DMS 273 (cell line): ENCODE measurements at regions not wholly inside any gene's neighbourhood (a gene's known extent, or its start where the extent isn't known, plus 50 kb on each side); places are given as distances from the start of the nearest gene placed in this dataset.

Source experiments
- DNase-seq: peaks from one replicate; lab custom pipeline; 2025; ENCODE audit not compliant: unreplicated experiment; lab: John Stamatoyannopoulos, UW

GRCh38 chr7:84684836-84685480 is 490.4 kb upstream of the SEMA3A start:
- no peak for DNase-seq

DNA sequence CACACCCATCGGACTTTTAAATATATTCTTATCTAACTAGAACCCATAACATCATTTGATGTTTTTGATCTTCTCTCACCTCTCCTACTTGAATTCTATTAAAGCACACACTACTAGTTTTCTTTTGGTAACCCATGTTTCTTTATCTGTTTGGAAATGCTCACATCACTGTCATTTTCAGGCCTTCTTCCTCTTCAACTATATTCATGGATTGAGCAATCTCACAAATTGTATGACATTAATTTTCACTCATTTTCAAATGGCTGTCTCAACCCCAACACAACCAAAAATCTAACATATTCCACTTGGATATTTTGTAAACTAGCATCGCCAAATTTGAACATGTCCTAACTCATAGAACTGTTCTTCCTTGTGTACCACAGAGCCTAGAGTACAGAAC is 488.0 kb upstream of the SEMA3A start:
- DNase-seq = no peak

DNA sequence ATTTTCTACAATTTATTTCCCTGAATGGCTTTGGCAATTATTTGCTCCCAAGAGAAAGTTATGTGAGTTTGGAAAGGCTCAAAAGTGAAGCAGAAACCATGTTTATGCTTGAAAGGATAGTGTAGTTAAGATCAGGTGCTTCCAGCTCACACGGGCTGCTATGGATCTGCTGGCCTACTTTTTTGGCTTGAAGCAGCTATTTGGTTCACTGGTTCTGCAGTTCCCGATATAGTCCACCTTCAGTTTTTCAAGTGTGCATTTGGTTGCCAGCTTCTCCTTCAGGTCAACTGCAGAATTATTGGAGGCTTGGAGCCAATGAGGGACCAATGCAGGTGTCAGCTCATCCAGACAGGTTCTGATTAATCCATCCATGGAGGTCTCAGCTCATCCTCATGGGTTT is 484.3 kb upstream of the SEMA3A start:
- DNase-seq = no peak

GRCh38 chr7:84677117-84677732 is 482.6 kb upstream of the SEMA3A start:
- DNase-seq = no peak

GRCh38 chr7:84675633-84676034 is 481.0 kb upstream of the SEMA3A start:
- DNase-seq = no peak

- peak; percentile 11 for DNase-seq
Measured at GRCh38 chr7:84674236-84674913, 479.8 kb upstream of the SEMA3A start.

- DNase-seq = no peak
Measured at GRCh38 chr7:84669177-84669732, 474.7 kb upstream of the SEMA3A start.

DNA sequence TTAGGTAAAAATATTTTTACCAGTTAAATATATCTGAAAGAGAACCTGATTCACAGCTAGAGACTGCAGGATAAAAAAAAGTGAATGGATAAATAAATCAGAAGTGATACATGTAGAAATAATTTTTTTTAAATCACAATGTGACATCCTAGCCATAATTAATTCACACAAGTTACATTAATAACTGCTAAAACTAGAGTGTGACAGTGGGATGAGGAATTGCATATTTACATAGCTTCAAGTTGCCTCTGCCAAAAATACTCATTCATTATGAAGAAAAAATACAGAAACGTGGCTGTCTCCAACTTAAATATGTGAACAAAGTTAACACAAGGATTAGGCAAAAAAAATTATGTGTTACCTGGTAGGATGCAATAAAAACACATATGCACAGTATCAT is 473.5 kb upstream of the SEMA3A start:
- no peak for DNase-seq

- DNase-seq = no peak
Measured at GRCh38 chr7:84666651-84667050, 472.1 kb upstream of the SEMA3A start.

- DNase-seq = peak; percentile 10
Measured at GRCh38 chr7:84665339-84665738, 470.8 kb upstream of the SEMA3A start.

DNA sequence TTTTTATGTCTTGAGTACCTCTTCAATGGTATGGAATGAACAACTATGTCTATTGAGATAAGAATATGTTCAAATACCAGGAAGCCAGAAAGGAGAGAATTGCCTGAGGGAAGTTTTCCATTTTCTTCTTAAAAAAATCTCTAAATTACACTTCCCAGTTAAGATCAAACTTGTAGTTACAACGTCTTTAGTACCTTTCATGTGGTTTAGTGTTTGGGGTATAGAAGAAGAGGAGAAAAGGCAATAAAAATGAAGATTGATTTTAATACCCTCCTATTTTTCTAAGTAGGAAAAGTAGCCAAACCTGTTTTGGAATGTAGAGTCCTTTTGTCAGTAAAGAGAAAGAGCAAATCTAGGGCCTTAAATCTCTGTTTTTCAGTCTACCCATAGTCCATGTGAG is 470.0 kb upstream of the SEMA3A start:
- no peak for DNase-seq

DNA sequence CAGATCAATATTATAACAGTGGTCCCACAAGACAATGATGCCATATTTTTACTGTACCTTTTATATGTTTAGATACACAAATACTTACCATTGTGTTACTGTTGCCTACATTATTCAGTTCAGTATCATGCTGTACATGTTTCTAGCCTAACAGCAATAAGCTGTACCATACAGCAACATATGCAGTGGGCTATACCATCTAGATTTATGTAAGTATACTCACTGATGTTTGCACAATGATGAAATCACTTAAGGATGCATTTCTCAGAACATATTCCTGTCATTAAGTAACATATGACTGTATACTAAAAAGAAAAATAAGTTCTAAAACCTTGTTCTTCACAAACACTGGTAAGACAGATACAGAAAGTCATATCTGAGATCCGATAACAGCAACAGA is 468.6 kb upstream of the SEMA3A start:
- DNase-seq = no peak

DNA sequence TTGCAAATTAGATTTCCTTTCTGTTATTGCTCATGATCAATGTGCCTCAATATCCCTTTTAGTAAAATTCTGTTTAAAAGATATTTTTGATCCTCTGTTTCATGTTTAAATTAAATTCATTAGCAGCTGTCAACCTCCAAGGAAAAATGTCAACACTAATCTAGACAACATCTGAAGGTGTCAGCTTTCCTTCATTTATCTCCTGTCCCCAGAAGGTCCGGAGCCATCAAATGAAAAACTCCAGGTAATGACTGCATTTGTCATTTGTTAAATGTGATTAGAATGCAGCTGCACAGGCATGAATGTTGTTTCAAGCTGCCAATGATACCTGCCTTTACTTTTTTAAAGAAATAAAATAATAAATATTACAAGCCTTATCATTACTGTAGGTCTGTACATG is 463.7 kb upstream of the SEMA3A start:
- no peak for DNase-seq

GRCh38 chr7:84654273-84654672 is 459.7 kb upstream of the SEMA3A start:
- DNase-seq = no peak

DNA sequence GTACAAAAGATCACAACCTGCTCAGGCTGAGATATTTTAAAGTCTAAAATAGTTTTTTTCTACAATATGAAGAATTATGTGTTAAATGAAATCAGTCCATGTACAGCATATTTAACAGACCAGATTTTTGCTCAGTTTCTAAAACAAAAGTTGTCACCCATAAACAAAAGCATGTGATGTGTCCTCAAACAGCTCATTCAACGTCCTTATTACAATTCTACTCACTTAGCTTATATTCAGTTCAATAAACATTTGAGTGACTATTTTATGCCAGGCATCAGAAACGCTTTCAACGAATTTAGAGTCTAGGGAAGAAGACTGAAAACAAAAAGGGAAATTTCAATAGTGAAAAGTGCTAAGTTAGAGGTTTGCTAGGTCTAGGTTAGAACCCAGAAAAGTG is 457.3 kb upstream of the SEMA3A start:
- no peak for DNase-seq

GRCh38 chr7:84647797-84648757 is 453.5 kb upstream of the SEMA3A start:
- DNase-seq = no peak

GRCh38 chr7:84642611-84643010 is 448.0 kb upstream of the SEMA3A start:
- DNase-seq = no peak

DNA sequence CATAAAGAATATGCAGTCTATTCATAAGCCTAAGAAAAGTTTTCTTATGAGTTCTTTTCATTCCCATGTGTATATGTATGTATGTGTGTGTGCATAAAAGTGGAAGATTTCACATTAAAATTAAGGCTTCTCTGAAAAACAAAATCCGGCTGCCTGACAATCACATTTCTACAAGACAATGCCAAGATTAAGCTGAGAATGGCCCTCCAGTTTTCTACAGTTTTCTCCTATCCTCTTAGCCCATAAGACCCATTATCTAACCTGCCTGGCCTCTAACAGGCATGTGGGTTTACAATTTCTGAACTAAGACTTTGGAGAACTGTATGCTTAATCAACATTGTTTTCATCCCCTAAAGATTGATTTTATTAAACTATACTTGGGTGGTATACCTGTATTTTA is 446.0 kb upstream of the SEMA3A start:
- no peak for DNase-seq

DNA sequence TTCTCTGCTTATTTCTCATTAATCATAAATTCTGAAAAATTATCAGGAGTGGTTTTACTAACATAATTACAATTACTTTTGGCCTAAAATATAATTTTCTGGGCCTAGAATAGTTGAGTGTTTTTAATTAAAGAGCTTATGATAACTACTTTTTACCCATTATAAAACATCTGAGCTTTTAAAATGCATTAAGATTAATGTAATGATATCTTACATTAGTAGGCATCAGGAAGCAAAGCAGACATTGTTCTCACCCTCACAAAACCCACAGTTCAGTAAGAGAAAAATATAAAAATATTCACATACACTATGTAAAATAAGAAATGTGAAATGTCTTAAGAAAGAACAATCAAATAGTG is 443.7 kb upstream of the SEMA3A start:
- no peak for DNase-seq

DNA sequence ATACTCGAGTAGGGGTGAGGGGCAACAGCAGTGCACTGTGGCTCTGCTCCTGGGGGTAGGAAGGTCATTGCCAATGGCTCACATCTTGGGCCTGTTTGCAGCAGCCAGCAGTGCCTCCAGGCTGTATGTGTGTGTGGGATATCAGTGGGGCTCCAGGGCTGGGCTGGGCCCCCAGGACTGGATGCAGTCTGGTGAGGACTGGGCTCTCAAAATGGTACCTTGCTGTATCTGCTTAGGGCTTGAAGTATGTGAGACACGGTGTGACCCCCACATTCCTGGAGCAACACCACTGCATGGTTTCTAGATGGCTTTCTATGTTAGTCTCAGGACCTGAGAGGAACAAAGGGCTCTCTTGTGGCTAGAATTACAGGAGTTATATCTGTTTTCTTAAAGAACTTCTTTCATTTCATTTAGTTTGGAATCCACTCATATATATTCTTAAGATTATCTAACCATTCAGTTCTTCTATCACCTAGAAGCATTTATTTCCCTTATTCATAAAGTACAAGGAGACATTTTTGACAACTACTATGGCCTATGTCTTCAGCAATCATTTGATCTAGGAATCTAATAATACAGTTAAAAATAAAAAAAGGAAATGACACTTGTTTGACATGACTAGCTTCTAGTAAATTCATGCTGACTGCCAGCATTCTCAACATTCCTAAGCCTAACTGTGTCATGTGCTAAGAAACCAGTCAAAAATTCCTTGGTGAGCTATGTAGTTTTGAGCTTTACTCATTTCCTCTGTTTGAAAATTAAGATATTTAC is 443.2 kb upstream of the SEMA3A start:
- no peak for DNase-seq
